HEK293T (cell line): ENCODE measurements at regions not wholly inside any gene's neighbourhood (a gene's known extent, or its start where the extent isn't known, plus 50 kb on each side); places are given as distances from the start of the nearest gene placed in this dataset.

Experiments
- CTCF ChIA-PET: fragments of 350-600 bp; formaldehyde crosslinking; extraction: SDS; loops from one replicate; lab custom pipeline; 2021; ENCODE audit warnings: antibody characterized with exemption, inconsistent platforms; lab: Yijun Ruan, JAX
- POLR2A ChIA-PET: fragments of 350-600 bp; formaldehyde crosslinking; extraction: SDS; loops from one replicate; lab custom pipeline; 2020; ENCODE audit warnings: antibody characterized with exemption, inconsistent platforms; lab: Yijun Ruan, JAX
- DNase-seq: peaks from one replicate; pipeline ENCODE4 v3.0.0; 2012; ENCODE audit warnings: mixed read lengths; ENCODE audit errors: extremely low spot score
- ARNT ChIP-seq: fragments of 450-650 bp; IDR thresholded peaks from 2 replicates; pipeline ENCODE4 v1.6.1; 2017; ENCODE audit warnings: mild to moderate bottlenecking
- BHLHE40 ChIP-seq: fragments of 450-650 bp; IDR thresholded peaks from 2 replicates; pipeline ENCODE4 v1.6.1; 2016; ENCODE audit warnings: mild to moderate bottlenecking, moderate library complexity, borderline replicate concordance
- CTBP1 ChIP-seq: fragments of 450-650 bp; IDR thresholded peaks from 2 replicates; pipeline ENCODE4 v1.6.1; 2016; ENCODE audit warnings: borderline replicate concordance
- ELF4 ChIP-seq: fragments of 450-650 bp; IDR thresholded peaks from 2 replicates; pipeline ENCODE4 v1.6.1; 2017; ENCODE audit warnings: antibody characterized with exemption
- FOXA1 ChIP-seq: fragments of 450-650 bp; IDR thresholded peaks from 2 replicates; pipeline ENCODE4 v1.6.1; 2016; ENCODE audit warnings: mild to moderate bottlenecking
- FOXK2 ChIP-seq: fragments of 450-650 bp; IDR thresholded peaks from 2 replicates; pipeline ENCODE4 v1.6.1; 2016; ENCODE audit warnings: mild to moderate bottlenecking
- FOXM1 ChIP-seq: fragments of 450-650 bp; IDR thresholded peaks from 2 replicates; pipeline ENCODE4 v1.6.1; 2017; ENCODE audit warnings: mild to moderate bottlenecking, borderline replicate concordance
- HDGF ChIP-seq: fragments of 450-650 bp; IDR thresholded peaks from 2 replicates; pipeline ENCODE4 v1.6.1; 2017; ENCODE audit warnings: antibody characterized with exemption, borderline replicate concordance
- L3MBTL2 ChIP-seq: fragments of 450-650 bp; conservative IDR thresholded peaks from 2 replicates; pipeline ENCODE4 v1.6.1; 2016; ENCODE audit warnings: mild to moderate bottlenecking
- LEF1 ChIP-seq: fragments of 450-650 bp; IDR thresholded peaks from 2 replicates; pipeline ENCODE4 v1.6.1; 2017; ENCODE audit warnings: mild to moderate bottlenecking, borderline replicate concordance
- NFRKB ChIP-seq: fragments of 450-650 bp; IDR thresholded peaks from 2 replicates; pipeline ENCODE4 v1.6.1; 2016; ENCODE audit warnings: mild to moderate bottlenecking, moderate library complexity
- SP1 ChIP-seq: fragments of 450-650 bp; IDR thresholded peaks from 2 replicates; pipeline ENCODE4 v1.6.1; 2017
- SUZ12 ChIP-seq: fragments of 450-650 bp; IDR thresholded peaks from 2 replicates; pipeline ENCODE4 v1.6.1; 2016; ENCODE audit warnings: mild to moderate bottlenecking
- TARDBP ChIP-seq: fragments of 450-650 bp; IDR thresholded peaks from 2 replicates; pipeline ENCODE4 v1.6.1; 2016
- ZNF384 ChIP-seq: fragments of 450-650 bp; IDR thresholded peaks from 2 replicates; pipeline ENCODE4 v1.6.1; 2016
- TF ChIP-seq, protein P1 (sequence below): fragments of 450-650 bp; IDR thresholded peaks from 2 replicates; pipeline ENCODE4 v1.6.1; 2016

DNA sequence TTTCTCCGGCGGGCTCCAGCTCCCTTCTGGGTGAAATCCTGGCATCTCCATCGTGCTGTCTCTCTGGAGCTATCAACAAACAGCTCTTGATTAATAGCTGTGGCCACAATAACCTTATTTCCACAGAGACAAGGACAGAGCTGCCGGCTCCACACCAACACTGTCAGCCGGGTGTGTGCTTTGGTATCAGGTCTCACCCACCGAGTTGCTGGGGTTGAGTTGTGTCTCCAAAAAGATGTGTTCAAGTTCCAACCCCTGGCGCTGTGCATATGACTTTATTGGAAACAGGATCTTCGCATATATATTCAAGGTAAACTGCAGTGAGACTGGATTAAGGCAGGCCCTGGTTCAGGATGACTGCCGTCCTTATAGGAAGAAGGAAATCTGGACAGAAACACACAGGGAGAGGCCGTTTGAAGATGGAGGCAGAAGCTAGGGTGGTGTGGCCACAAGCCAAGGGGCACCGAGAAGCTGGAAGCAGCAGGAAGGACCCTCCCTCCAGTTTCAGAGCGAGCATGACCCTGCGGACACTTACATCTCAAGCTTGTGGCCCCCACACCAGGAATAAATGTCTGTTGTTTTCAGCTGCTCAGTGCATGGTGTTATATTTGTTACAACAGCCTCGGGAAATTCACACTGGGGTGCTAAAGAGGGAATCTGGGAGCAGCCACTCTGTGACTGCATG lies 88.4 kb upstream of the TMPRSS2 start:
- TF ChIP-seq FOXK2 (no peak), SUZ12 (no peak), L3MBTL2 (no peak), ARNT (no peak), ELF4 (no peak), ZNF384 (no peak), HDGF (no peak), FOXM1 (no peak), LEF1 (no peak), CTBP1 (no peak), BHLHE40 (no peak), NFRKB (no peak)
- no peak for DNase-seq
- CTCF ChIA-PET: no interaction called here
- POLR2A ChIA-PET: no interaction called here

DNA sequence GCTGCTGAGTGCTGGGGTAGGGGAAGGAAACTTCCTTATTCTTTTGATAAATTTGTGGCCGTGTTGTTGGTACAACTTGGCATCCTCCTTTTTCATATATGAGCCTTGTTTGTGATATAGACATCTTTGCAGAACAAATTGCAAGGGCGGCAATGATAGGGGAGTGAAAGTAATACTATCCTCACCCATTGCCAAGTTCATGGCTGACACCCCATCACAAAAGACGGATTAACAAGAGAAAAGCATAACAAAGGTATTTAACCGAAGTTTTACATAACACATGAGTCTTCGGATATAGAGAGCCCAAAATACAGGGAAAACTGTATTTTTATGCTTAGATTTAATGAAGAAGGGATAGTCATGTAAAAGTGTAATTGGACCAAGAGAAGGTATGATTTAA lies 86.3 kb upstream of the TMPRSS2 start:
- ChIA-PET POLR2A (no interaction called here), CTCF (no interaction called here)
- TF ChIP-seq FOXA1 (no peak), TARDBP (no peak)
- DNase-seq: no peak

DNA sequence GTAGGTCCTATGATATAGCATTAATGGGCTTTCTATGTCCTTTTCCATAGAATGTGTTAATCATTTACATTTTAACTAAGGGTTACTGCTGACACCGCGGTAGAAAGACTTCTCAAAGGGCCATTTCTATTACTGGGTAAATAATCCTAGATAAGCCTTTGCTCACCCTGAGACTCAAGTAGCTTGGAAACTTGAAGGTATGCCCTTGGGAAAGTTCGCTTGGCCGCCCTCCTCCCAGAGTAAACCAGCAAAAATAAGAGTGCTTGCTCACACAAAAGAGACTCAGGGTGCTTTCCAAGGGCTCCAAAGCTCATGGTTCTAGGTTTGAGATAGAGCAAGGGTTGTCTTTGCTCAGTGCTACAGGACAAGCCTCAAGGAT lies 85.8 kb upstream of the TMPRSS2 start:
- ChIA-PET POLR2A (no interaction called here), CTCF (no interaction called here)
- TF ChIP-seq BHLHE40 (no peak), SUZ12 (no peak), NFRKB (no peak), LEF1 (no peak), FOXA1 (no peak), CTBP1 (no peak), ARNT (no peak), L3MBTL2 (no peak), SP1 (no peak), FOXK2 (no peak), TARDBP (no peak), ZNF384 (no peak), ELF4 (no peak), FOXM1 (no peak), HDGF (no peak)
- TF ChIP-seq, protein P1, sequence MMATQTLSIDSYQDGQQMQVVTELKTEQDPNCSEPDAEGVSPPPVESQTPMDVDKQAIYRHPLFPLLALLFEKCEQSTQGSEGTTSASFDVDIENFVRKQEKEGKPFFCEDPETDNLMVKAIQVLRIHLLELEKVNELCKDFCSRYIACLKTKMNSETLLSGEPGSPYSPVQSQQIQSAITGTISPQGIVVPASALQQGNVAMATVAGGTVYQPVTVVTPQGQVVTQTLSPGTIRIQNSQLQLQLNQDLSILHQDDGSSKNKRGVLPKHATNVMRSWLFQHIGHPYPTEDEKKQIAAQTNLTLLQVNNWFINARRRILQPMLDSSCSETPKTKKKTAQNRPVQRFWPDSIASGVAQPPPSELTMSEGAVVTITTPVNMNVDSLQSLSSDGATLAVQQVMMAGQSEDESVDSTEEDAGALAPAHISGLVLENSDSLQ: no peak
- DNase-seq: no peak

DNA sequence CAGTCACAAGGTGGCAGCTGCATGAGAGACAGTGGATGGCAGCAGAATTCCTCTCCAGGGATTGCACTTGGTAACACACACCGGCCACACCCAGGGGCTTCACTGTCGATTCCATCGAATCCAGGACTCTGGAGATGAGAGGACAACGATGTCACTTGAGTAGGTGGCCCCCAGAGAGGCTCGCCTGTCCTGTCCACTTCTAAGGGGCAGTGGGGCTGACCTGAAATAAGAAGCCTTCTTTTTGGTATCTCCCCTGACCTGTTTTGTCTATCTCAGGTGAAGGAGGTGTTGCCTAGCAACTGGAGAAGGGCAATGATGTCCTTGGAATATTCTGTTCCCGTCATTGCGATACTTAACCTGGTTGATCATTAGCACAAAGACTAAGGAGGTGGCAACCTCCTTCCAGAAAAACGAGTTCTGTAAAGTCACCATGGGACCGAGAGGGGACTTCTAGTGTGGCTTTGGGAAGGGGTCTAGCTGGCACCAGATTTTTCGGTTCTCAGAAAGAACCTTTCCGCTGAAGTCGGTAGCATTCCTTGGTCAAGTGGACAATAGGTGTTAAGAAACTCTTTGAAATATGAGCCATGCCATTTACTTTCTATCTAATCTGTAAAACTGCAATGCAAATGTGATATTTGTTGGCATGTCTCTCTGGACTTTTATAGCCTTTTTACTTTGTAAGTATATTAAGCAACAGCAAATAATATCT lies 85.2 kb upstream of the TMPRSS2 start:
- CTCF ChIA-PET: no interaction called here
- TF ChIP-seq HDGF: no peak
- no peak for TF ChIP-seq ARNT
- TF ChIP-seq FOXA1: no peak
- no peak for TF ChIP-seq TARDBP
- no peak for TF ChIP-seq FOXK2
- TF ChIP-seq SP1: no peak
- TF ChIP-seq LEF1: no peak
- no peak for TF ChIP-seq CTBP1
- no peak for TF ChIP-seq BHLHE40
- TF ChIP-seq, protein P1: no peak
- TF ChIP-seq ZNF384: no peak
- POLR2A ChIA-PET: no interaction called here
- DNase-seq: no peak

DNA sequence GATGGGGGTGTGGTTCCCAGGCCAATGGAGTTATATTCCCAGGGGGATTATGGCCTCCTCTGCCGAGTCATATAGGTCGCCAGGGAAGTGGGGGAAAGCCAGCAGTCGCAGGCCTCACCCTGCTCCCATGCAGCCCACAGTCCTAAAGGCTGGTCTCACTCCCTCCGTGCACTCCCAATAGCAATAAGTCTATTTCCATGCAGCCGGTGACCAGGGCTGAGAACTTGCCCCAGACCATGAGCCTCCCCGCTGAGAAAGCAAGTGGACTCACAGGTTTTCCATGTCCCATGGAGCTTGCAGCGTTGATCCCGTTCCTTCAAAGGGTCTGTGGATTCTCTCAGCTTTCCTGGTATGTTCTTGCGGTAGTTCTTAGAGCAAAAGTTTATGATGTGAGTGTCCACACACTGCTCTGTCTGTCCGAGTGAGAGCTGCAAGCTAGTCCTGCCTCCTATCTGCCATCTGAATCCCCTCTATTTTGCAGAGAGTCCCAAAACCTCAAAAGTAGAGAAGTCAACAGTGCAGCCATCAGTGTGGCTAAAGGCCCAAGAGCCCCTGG lies 81.7 kb upstream of the TMPRSS2 start:
- CTCF ChIA-PET: interaction anchor here (0.6 kb wide), 1 partner anchor 26 kb away, joined by 3 read pairs; no protein-coding TSS in a partner anchor
- DNase-seq: no peak
- no peak for TF ChIP-seq CTBP1
- TF ChIP-seq, protein P1: no peak
- TF ChIP-seq FOXM1: no peak
- TF ChIP-seq SUZ12: no peak
- TF ChIP-seq ARNT: no peak
- no peak for TF ChIP-seq TARDBP
- no peak for TF ChIP-seq ELF4
- TF ChIP-seq LEF1: no peak
- TF ChIP-seq SP1: no peak
- no peak for TF ChIP-seq FOXA1
- POLR2A ChIA-PET: no interaction called here

DNA sequence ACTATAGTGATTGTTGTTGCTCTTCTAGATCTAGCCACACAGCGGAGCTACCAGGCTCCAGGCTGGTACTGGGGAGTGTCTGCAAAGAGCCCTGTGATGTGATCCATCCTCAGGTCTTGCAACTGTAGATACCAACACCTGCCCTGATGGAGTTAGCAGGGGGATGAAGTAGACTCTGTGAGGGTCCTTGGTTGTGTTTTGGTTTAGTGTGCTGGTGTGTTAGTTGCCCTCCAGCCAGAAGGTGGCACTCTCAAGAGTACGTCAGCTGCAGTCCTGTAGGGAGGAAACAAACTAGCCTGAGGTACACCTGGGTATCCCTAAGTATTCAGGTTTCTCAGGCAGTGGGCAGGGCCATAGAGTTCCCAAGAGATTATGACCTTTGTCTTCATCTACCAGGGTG lies 81.2 kb upstream of the TMPRSS2 start:
- TF ChIP-seq ZNF384: no peak
- TF ChIP-seq ARNT: no peak
- no peak for TF ChIP-seq CTBP1
- no peak for TF ChIP-seq HDGF
- no peak for TF ChIP-seq L3MBTL2
- no peak for TF ChIP-seq FOXK2
- no peak for TF ChIP-seq FOXA1
- no peak for TF ChIP-seq LEF1
- no peak for TF ChIP-seq NFRKB
- no peak for TF ChIP-seq SUZ12
- no peak for TF ChIP-seq SP1
- TF ChIP-seq TARDBP: no peak
- TF ChIP-seq ELF4: no peak
- no peak for TF ChIP-seq FOXM1
- no peak for TF ChIP-seq BHLHE40
- TF ChIP-seq, protein P1: no peak
- CTCF ChIA-PET: interaction anchor here (0.6 kb wide), 1 partner anchor 25 kb away, joined by 3 read pairs; no protein-coding TSS in a partner anchor
- no peak for DNase-seq
- POLR2A ChIA-PET: no interaction called here
